Breast epithelium (tissue), 3 donors: ENCODE measurements at regions not wholly inside any gene's neighbourhood (a gene's known extent, or its start where the extent isn't known, plus 50 kb on each side); places are given as distances from the start of the nearest gene placed in this dataset.

Experiments used
- POLR2A ChIP-seq: fragments of 450-650 bp; IDR thresholded peaks from one replicate; pipeline ENCODE4 v1.6.1; 2016; ENCODE audit warnings: antibody characterized with exemption, mild to moderate bottlenecking, moderate library complexity
- TF ChIP-seq, protein P1 (sequence below), 3 donors: fragments of 450-650 bp; IDR thresholded peaks; one replicate each; pipeline ENCODE4 v1.5.1; 2016 to 2017; ENCODE audit warnings: antibody characterized with exemption in 3 of 3, mild to moderate bottlenecking in 3 of 3, moderate library complexity in 3 of 3

- TF ChIP-seq, protein P1, sequence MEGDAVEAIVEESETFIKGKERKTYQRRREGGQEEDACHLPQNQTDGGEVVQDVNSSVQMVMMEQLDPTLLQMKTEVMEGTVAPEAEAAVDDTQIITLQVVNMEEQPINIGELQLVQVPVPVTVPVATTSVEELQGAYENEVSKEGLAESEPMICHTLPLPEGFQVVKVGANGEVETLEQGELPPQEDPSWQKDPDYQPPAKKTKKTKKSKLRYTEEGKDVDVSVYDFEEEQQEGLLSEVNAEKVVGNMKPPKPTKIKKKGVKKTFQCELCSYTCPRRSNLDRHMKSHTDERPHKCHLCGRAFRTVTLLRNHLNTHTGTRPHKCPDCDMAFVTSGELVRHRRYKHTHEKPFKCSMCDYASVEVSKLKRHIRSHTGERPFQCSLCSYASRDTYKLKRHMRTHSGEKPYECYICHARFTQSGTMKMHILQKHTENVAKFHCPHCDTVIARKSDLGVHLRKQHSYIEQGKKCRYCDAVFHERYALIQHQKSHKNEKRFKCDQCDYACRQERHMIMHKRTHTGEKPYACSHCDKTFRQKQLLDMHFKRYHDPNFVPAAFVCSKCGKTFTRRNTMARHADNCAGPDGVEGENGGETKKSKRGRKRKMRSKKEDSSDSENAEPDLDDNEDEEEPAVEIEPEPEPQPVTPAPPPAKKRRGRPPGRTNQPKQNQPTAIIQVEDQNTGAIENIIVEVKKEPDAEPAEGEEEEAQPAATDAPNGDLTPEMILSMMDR (IDR thresholded peaks at IDR 0.05) = no peak
- TF ChIP-seq POLR2A = no peak
Observed at GRCh38 chrX:123809854-123810375, 49.9 kb upstream of the XIAP start.
